GM12878 (cell line): ENCODE measurements at regions not wholly inside any gene's neighbourhood (a gene's known extent, or its start where the extent isn't known, plus 50 kb on each side); places are given as distances from the start of the nearest gene placed in this dataset.

Experiments used
- ATAC-seq: fragments of 200-7000 bp; cut with Tn5 transposase; 3 replicates; pipeline ENCODE4 v1.9.1; 2020; ENCODE audit warnings: mild to moderate bottlenecking, moderate library complexity
- BruUV-seq: library from RNA; stranded (reverse); fragments of 400-500 nt; replicated peaks from 2 replicates; lab custom pipeline; 2021; lab: Mats Ljungman, UMichigan
- CTCF ChIA-PET: fragments of 300-600 bp; sonication (Branson Sonifier 250); formaldehyde crosslinking; extraction: SDS; loops from one replicate; lab custom pipeline; 2021; ENCODE audit warnings: inconsistent platforms; lab: Yijun Ruan, JAX
- POLR2A ChIA-PET: fragments of 350-600 bp; formaldehyde crosslinking; extraction: SDS; loops from one replicate; lab custom pipeline; 2021; ENCODE audit warnings: inconsistent platforms; lab: Charles Lee
- RAD21 ChIA-PET: fragments of 300-600 bp; sonication (Branson Sonifier 250); formaldehyde crosslinking; loops from one replicate; lab custom pipeline; 2023; ENCODE audit warnings: antibody characterized with exemption; ENCODE audit not compliant: unreplicated experiment; lab: Charles Lee
- SMC1A ChIA-PET: fragments of 300-600 bp; sonication (Branson Sonifier 250); formaldehyde crosslinking; loops from one replicate; lab custom pipeline; 2023; ENCODE audit not compliant: unreplicated experiment, uncharacterized antibody; lab: Charles Lee
- DNase-seq: peaks from one replicate; pipeline ENCODE4 v3.0.0-alpha.2; 2011; ENCODE audit warnings: low read depth, low spot score
- FAIRE-seq: peaks from 3 replicates; lab custom pipeline; 2011; peaks lifted over from hg19 to GRCh38; lab: Jason Lieb, UNC
- H2AFZ ChIP-seq: 2 replicates; pipeline ENCODE4 v1.6.0; 2011; ENCODE audit warnings: low read depth, low read length, control low read depth; ENCODE audit not compliant: control insufficient read depth
- H3K27ac ChIP-seq: 2 replicates; pipeline ENCODE4 v1.5.1; 2011; ENCODE audit warnings: control low read depth; ENCODE audit not compliant: control insufficient read depth, insufficient read depth
- H3K27me3 ChIP-seq, 2 experiments: replicated peaks in 1 of 2; 2 replicates each; pipeline versions ENCODE4 v1.6.0 to v1.6.1; 2011; ENCODE audit warnings: low read length in 1 of 2; ENCODE audit not compliant: control insufficient read depth in 2 of 2, insufficient read depth in 2 of 2
- H3K36me3 ChIP-seq, 2 experiments: 2 replicates each; pipeline ENCODE4 v1.5.1; 2011; ENCODE audit warnings: low read length in 1 of 2; ENCODE audit not compliant: control insufficient read depth in 2 of 2, insufficient read depth in 2 of 2
- H3K4me1 ChIP-seq: 2 replicates; pipeline ENCODE4 v1.6.1; 2011; ENCODE audit warnings: mild to moderate bottlenecking, low read length, moderate library complexity, mixed read lengths; ENCODE audit not compliant: control insufficient read depth, insufficient read depth
- H3K4me2 ChIP-seq: 2 replicates; pipeline ENCODE4 v1.6.0; 2011; ENCODE audit warnings: control low read depth; ENCODE audit not compliant: control insufficient read depth, insufficient read depth
- H3K4me3 ChIP-seq: fragments of 200-600 bp; sonication (generic); 2 replicates; pipeline ENCODE4 v1.5.1; 2016
- H3K79me2 ChIP-seq: 2 replicates; pipeline ENCODE4 v1.6.0; 2011; ENCODE audit warnings: low read length; ENCODE audit not compliant: control insufficient read depth, insufficient read depth
- H3K9ac ChIP-seq: 2 replicates; pipeline ENCODE4 v1.8.0; 2011; ENCODE audit warnings: low read length, control low read depth, mixed read lengths; ENCODE audit not compliant: control insufficient read depth, insufficient read depth
- H3K9me3 ChIP-seq: replicated peaks from 3 replicates; pipeline ENCODE4 v1.5.1; 2011; ENCODE audit warnings: mild to moderate bottlenecking, low read length; ENCODE audit not compliant: control insufficient read depth, insufficient read depth
- H4K20me1 ChIP-seq: 2 replicates; pipeline ENCODE4 v1.6.0; 2011; ENCODE audit not compliant: control insufficient read depth, insufficient read depth
- ASH2L ChIP-seq: fragments of 300-600, 200-600 bp; sonication (generic); IDR thresholded peaks from 2 replicates; pipeline ENCODE4 v1.6.1; 2017; ENCODE audit warnings: low read depth, mild to moderate bottlenecking, borderline replicate concordance
- ATF2 ChIP-seq: IDR thresholded peaks from 2 replicates; pipeline ENCODE4 v1.6.1; 2012; ENCODE audit warnings: low read length, inconsistent platforms
- FOXK2 ChIP-seq: fragments of 450-650 bp; IDR thresholded peaks from 2 replicates; pipeline ENCODE4 v1.6.1; 2017; ENCODE audit warnings: mild to moderate bottlenecking, moderate library complexity
- KDM1A ChIP-seq: fragments of 200-600 bp; sonication (generic); IDR thresholded peaks from 2 replicates; pipeline ENCODE4 v1.6.1; 2016; ENCODE audit warnings: borderline replicate concordance
- MYC ChIP-seq: IDR thresholded peaks from 2 replicates; pipeline ENCODE4 v1.6.1; 2011; ENCODE audit warnings: mild to moderate bottlenecking, low read length, moderate library complexity, inconsistent platforms; ENCODE audit not compliant: insufficient read depth, insufficient replicate concordance, insufficient read length, severe bottlenecking
- STAT1 ChIP-seq: fragments of 450-650 bp; conservative IDR thresholded peaks from 2 replicates; pipeline ENCODE4 v1.6.1; 2014; ENCODE audit warnings: antibody characterized with exemption, mild to moderate bottlenecking
- STAT3 ChIP-seq: IDR thresholded peaks from 2 replicates; pipeline ENCODE4 v1.6.1; 2011; ENCODE audit warnings: low read depth, low read length, improper control_type of control experiment
- TCF3 ChIP-seq: IDR thresholded peaks from 2 replicates; pipeline ENCODE4 v1.6.1; 2012; ENCODE audit warnings: low read depth, mild to moderate bottlenecking, low read length, borderline replicate concordance; ENCODE audit not compliant: insufficient read depth
- WGBS: methylation state at CpG from one replicate; pipeline ENCODE4 v1.1.6; 2016; ENCODE audit warnings: low lambda C conversion rate; ENCODE audit not compliant: insufficient replicate concordance, insufficient coverage; ENCODE audit errors: missing lambda C conversion rate; 5-methylcytosine and 5-hydroxymethylcytosine counted together
- in situ Hi-C: fragments of 300-500 bp; cut with MboI; formaldehyde crosslinking; loops from 9 replicates; pipeline ENCODE4 v1.14.3; 2018; ENCODE audit warnings: mixed read lengths
- intact Hi-C: fragments of 100-400 bp; cut with micrococcal nuclease; formaldehyde crosslinking; loops from one replicate; pipeline ENCODE4 v1.14.2; 2022; ENCODE audit not compliant: unreplicated experiment
- TF ChIP-seq, protein P1 (sequence below): fragments of 450-650 bp; IDR thresholded peaks from 2 replicates; pipeline ENCODE4 v1.6.1; 2017; ENCODE audit warnings: low read depth, mild to moderate bottlenecking, moderate library complexity
- TF ChIP-seq, protein P2 (sequence below): fragments of 150-350 bp; IDR thresholded peaks from 2 replicates; pipeline ENCODE4 v1.6.1; 2014; ENCODE audit warnings: mild to moderate bottlenecking, low read depth, low read length
- TF ChIP-seq, protein P3 (sequence below): IDR thresholded peaks from 2 replicates; pipeline ENCODE4 v1.6.1; 2012; ENCODE audit warnings: low read depth, low read length, improper control_type of control experiment
- TF ChIP-seq, protein P4 (sequence below): fragments of 450-650 bp; IDR thresholded peaks from 2 replicates; pipeline ENCODE4 v1.6.1; 2018; ENCODE audit warnings: mild to moderate bottlenecking, low read depth, moderate library complexity; ENCODE audit not compliant: partially characterized antibody

DNA sequence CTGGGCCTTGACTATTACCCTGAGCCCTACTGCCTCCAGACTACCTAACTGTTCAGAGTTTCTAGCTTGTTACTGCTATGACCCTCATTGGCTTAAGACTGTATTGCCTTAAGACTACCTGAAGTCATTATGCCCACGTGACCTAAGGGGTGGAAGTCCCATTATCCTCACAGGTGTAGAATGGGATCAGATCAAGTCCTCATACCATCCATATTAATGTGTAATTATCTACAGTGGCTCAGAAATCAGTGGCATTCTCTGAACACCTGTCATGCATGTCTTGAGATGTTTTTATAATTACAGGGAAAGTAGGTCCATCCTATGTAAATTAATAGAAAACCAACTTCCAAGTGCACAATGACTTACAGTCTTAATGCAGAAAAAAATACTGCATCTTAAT, 124.0 kb upstream of the CDC42EP3 start:
- ChIA-PET CTCF (interaction anchor here (0.6 to 3.1 kb wide), 6 partner anchors 8 to 396 kb away, joined by 3 to 13 read pairs (median 4); no protein-coding TSS in a partner anchor), SMC1A (interaction anchor here (0.5 to 1.4 kb wide), 5 partner anchors 14 to 380 kb away, joined by 3 to 7 read pairs (median 4); no protein-coding TSS in a partner anchor), RAD21 (interaction anchor here (1.2 to 2.0 kb wide), 2 partner anchors 81 to 381 kb away, joined by 3 to 7 read pairs; no protein-coding TSS in a partner anchor), POLR2A (no interaction called here)
- Histone ChIP-seq H2AFZ (no peak overlapping the region), H3K27ac (no peak overlapping the region), H3K9me3 (no peaks in the 10 kb centered on the region), H3K4me1 (peaks cover 3% of the 10 kb centered on the region; the same call in 1 of the 2 replicates), H4K20me1 (no peaks in the 10 kb centered on the region), H3K27me3 (no peaks in the 10 kb centered on the region), H3K4me3 (no peak overlapping the region), H3K4me2 (no peak overlapping the region), H3K9ac (no peak overlapping the region)
- no TSS peak for BruUV-seq
- FAIRE-seq = no peak
- in situ Hi-C loops = no loop called here
- WGBS = 0% methylated on average over 1 of the region's 1 CpG
- DNase-seq = no peak
- no peak for ATAC-seq
- TF ChIP-seq ATF2 (no peak), MYC (no peak), ASH2L (no peak), FOXK2 (no peak), STAT1 (no peak), STAT3 (no peak), KDM1A (no peak), TCF3 (no peak)
- TF ChIP-seq, protein P1, sequence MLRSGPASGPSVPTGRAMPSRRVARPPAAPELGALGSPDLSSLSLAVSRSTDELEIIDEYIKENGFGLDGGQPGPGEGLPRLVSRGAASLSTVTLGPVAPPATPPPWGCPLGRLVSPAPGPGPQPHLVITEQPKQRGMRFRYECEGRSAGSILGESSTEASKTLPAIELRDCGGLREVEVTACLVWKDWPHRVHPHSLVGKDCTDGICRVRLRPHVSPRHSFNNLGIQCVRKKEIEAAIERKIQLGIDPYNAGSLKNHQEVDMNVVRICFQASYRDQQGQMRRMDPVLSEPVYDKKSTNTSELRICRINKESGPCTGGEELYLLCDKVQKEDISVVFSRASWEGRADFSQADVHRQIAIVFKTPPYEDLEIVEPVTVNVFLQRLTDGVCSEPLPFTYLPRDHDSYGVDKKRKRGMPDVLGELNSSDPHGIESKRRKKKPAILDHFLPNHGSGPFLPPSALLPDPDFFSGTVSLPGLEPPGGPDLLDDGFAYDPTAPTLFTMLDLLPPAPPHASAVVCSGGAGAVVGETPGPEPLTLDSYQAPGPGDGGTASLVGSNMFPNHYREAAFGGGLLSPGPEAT = no peak
- TF ChIP-seq, protein P2, sequence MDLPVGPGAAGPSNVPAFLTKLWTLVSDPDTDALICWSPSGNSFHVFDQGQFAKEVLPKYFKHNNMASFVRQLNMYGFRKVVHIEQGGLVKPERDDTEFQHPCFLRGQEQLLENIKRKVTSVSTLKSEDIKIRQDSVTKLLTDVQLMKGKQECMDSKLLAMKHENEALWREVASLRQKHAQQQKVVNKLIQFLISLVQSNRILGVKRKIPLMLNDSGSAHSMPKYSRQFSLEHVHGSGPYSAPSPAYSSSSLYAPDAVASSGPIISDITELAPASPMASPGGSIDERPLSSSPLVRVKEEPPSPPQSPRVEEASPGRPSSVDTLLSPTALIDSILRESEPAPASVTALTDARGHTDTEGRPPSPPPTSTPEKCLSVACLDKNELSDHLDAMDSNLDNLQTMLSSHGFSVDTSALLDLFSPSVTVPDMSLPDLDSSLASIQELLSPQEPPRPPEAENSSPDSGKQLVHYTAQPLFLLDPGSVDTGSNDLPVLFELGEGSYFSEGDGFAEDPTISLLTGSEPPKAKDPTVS = no peak
- TF ChIP-seq, protein P3, sequence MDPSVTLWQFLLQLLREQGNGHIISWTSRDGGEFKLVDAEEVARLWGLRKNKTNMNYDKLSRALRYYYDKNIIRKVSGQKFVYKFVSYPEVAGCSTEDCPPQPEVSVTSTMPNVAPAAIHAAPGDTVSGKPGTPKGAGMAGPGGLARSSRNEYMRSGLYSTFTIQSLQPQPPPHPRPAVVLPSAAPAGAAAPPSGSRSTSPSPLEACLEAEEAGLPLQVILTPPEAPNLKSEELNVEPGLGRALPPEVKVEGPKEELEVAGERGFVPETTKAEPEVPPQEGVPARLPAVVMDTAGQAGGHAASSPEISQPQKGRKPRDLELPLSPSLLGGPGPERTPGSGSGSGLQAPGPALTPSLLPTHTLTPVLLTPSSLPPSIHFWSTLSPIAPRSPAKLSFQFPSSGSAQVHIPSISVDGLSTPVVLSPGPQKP = no peak
- TF ChIP-seq, protein P4, sequence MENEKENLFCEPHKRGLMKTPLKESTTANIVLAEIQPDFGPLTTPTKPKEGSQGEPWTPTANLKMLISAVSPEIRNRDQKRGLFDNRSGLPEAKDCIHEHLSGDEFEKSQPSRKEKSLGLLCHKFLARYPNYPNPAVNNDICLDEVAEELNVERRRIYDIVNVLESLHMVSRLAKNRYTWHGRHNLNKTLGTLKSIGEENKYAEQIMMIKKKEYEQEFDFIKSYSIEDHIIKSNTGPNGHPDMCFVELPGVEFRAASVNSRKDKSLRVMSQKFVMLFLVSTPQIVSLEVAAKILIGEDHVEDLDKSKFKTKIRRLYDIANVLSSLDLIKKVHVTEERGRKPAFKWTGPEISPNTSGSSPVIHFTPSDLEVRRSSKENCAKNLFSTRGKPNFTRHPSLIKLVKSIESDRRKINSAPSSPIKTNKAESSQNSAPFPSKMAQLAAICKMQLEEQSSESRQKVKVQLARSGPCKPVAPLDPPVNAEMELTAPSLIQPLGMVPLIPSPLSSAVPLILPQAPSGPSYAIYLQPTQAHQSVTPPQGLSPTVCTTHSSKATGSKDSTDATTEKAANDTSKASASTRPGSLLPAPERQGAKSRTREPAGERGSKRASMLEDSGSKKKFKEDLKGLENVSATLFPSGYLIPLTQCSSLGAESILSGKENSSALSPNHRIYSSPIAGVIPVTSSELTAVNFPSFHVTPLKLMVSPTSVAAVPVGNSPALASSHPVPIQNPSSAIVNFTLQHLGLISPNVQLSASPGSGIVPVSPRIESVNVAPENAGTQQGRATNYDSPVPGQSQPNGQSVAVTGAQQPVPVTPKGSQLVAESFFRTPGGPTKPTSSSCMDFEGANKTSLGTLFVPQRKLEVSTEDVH = no peak
- TF ChIP-seq, all 136 proteins: peak for 0
- Histone ChIP-seq H3K79me2 (no peaks in the 10 kb centered on the region), H3K36me3 (no peaks in the 10 kb centered on the region)
- intact Hi-C loops = no loop called here
